ENCODE measurements at regions not wholly inside any gene's neighbourhood (a gene's known extent, or its start where the extent isn't known, plus 50 kb on each side); places are given as distances from the start of the nearest gene placed in this dataset.

- intact Hi-C loops (cut with micrococcal nuclease) = no loop called here
- no TSS peak for BruUV-seq (replicated peaks)
- H3K4me2 ChIP-seq (ENCODE audit: insufficient read depth, low read length) = no peak overlapping the region
- dilution Hi-C loops (cut with MboI; ENCODE audit: extremely low pct_ligation_motif_present, low sequenced_read_pairs) = no loop called here
- CTCF ChIA-PET = no interaction called here
- POLR2A ChIA-PET = no interaction called here
- H3K9ac ChIP-seq (replicated peaks; ENCODE audit: extremely low read depth, insufficient read depth, low read length) = no peak overlapping the region
- no peaks in the 10 kb centered on the region for H3K9me1 ChIP-seq (replicated peaks; ENCODE audit: control insufficient read depth, extremely low read depth, insufficient read depth, low read length)
- H3K79me2 ChIP-seq (ENCODE audit: control insufficient read depth, insufficient read depth, low read length) = no peaks in the 10 kb centered on the region
- no peaks in the 10 kb centered on the region for H3K36me3 ChIP-seq (ENCODE audit: control insufficient read depth in 2 of 2, extremely low read depth in 1 of 2, insufficient read depth in 2 of 2, low read length in 2 of 2)
- H4K20me1 ChIP-seq (replicated peaks; ENCODE audit: control insufficient read depth, extremely low read depth, insufficient read depth, low read length) = no peaks in the 10 kb centered on the region
- no peak for DNase-seq (ENCODE audit: low read depth, low spot score)
- H3K4me3 ChIP-seq (replicated peaks in 1 of 3; ENCODE audit: insufficient read depth in 1 of 3, low read depth in 1 of 3, low read length in 3 of 3) = no peak overlapping the region
- H2AFZ ChIP-seq (ENCODE audit: low read depth, low read length) = no peak overlapping the region
- no peaks in the 10 kb centered on the region for H3K4me1 ChIP-seq (ENCODE audit: control insufficient read depth, extremely low read depth, insufficient read depth, low read length)
- TF ChIP-seq MYC (IDR thresholded peaks at IDR 0.05; ENCODE audit: low read depth, low read length) (no peak), GATA2 (IDR thresholded peaks at IDR 0.05; ENCODE audit: insufficient read depth, insufficient read length, low read depth, low read length) (no peak)
- no peak overlapping the region for H3K27ac ChIP-seq (ENCODE audit: insufficient read depth, low read depth, low read length)
- H3K9me3 ChIP-seq (replicated peaks; ENCODE audit: control insufficient read depth, insufficient read depth, low read length) = peaks cover 5% of the 10 kb centered on the region
- FAIRE-seq = no peak
- H3K27me3 ChIP-seq (ENCODE audit: control insufficient read depth in 2 of 2, insufficient read depth in 2 of 2, low read length in 2 of 2) = no peaks in the 10 kb centered on the region
Measured at GRCh38 chr5:8434501-8434900, 565.6 kb downstream of the MTRR start.

DNA sequence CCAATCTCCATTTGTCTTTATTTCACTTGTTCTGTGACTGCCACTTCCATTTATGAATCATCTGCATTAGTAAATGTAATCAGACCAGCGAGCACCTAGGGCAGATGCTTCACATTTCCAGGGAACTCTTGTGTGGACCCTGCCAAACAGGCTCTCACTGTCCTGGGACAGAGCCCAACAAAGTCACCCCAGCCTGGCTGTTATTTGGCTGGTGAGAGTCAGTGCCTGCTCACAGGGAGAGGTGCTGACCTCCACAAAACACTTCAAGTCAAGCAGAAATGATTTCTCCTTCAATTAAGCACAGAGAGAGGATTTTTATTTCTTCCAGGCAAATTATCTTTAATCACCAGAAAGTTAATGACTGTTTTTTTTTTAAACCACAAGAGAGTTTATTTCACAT lies 568.0 kb downstream of the MTRR start:
- DNase-seq (ENCODE audit: low read depth, low spot score) (no peak), FAIRE-seq (no peak)
- Histone ChIP-seq H2AFZ (ENCODE audit: low read depth, low read length) (no peak overlapping the region), H4K20me1 (replicated peaks; ENCODE audit: control insufficient read depth, extremely low read depth, insufficient read depth, low read length) (no peaks in the 10 kb centered on the region), H3K9me1 (replicated peaks; ENCODE audit: control insufficient read depth, extremely low read depth, insufficient read depth, low read length) (no peaks in the 10 kb centered on the region), H3K4me2 (ENCODE audit: insufficient read depth, low read length) (no peak overlapping the region), H3K27me3 (ENCODE audit: control insufficient read depth in 2 of 2, insufficient read depth in 2 of 2, low read length in 2 of 2) (no peaks in the 10 kb centered on the region), H3K79me2 (ENCODE audit: control insufficient read depth, insufficient read depth, low read length) (no peaks in the 10 kb centered on the region), H3K4me3 (replicated peaks in 1 of 3; ENCODE audit: insufficient read depth in 1 of 3, low read depth in 1 of 3, low read length in 3 of 3) (no peak overlapping the region), H3K4me1 (ENCODE audit: control insufficient read depth, extremely low read depth, insufficient read depth, low read length) (no peaks in the 10 kb centered on the region), H3K27ac (ENCODE audit: insufficient read depth, low read depth, low read length) (no peak overlapping the region), H3K36me3 (ENCODE audit: control insufficient read depth in 2 of 2, extremely low read depth in 1 of 2, insufficient read depth in 2 of 2, low read length in 2 of 2) (no peaks in the 10 kb centered on the region), H3K9ac (replicated peaks; ENCODE audit: extremely low read depth, insufficient read depth, low read length) (no peak overlapping the region), H3K9me3 (replicated peaks; ENCODE audit: control insufficient read depth, insufficient read depth, low read length) (peaks cover 1% of the 10 kb centered on the region)
- CTCF ChIA-PET = no interaction called here
- intact Hi-C loops (cut with micrococcal nuclease) (no loop called here), dilution Hi-C loops (cut with MboI; ENCODE audit: extremely low pct_ligation_motif_present, low sequenced_read_pairs) (no loop called here)
- BruUV-seq (replicated peaks) = no TSS peak
- TF ChIP-seq MYC (IDR thresholded peaks at IDR 0.05; ENCODE audit: low read depth, low read length) = no peak
- no peak for TF ChIP-seq MAX (IDR thresholded peaks at IDR 0.05; ENCODE audit: insufficient read depth, insufficient read length)
- POLR2A ChIA-PET = no interaction called here

Data from endothelial cell of umbilical vein (primary cell).